GM12892 (cell line): ENCODE measurements at regions not wholly inside any gene's neighbourhood (a gene's known extent, or its start where the extent isn't known, plus 50 kb on each side); places are given as distances from the start of the nearest gene placed in this dataset.

Experiments
- DNase-seq: peaks from one replicate; pipeline ENCODE4 v3.0.0; 2011; ENCODE audit not compliant: insufficient read length
- FAIRE-seq: peaks from 2 replicates; lab custom pipeline; 2011; peaks lifted over from hg19 to GRCh38; lab: Jason Lieb, UNC
- POLR2A ChIP-seq: IDR thresholded peaks from 2 replicates; pipeline ENCODE4 v1.6.1; 2011; ENCODE audit warnings: low read depth, low read length, control low read depth
- POLR2AphosphoS5 ChIP-seq: IDR thresholded peaks from 2 replicates; pipeline ENCODE4 v1.6.1; 2011; ENCODE audit warnings: low read depth, low read length, control low read depth
- TAF1 ChIP-seq: IDR thresholded peaks from 2 replicates; pipeline ENCODE4 v1.6.1; 2011; ENCODE audit warnings: low read depth, mild to moderate bottlenecking, control low read depth, low read length, borderline replicate concordance

- no peak for DNase-seq
- no peak for FAIRE-seq
- TF ChIP-seq TAF1 = no peak
- TF ChIP-seq POLR2A = no peak
- TF ChIP-seq POLR2AphosphoS5 = no peak
These were observed 51.2 kb upstream of the PCBD1 start for GRCh38 chr10:70939441-70940003.

GRCh38 chr10:70940834-70941568 lies 52.6 kb upstream of the PCBD1 start:
- DNase-seq (no peak), FAIRE-seq (no peak)
- TF ChIP-seq POLR2AphosphoS5 (no peak), TAF1 (no peak), POLR2A (no peak)

GRCh38 chr10:70942125-70942524 lies 53.8 kb upstream of the PCBD1 start:
- TF ChIP-seq POLR2A (no peak), TAF1 (no peak), POLR2AphosphoS5 (no peak)
- DNase-seq = no peak
- no peak for FAIRE-seq

- no peak for DNase-seq
- no peak for TF ChIP-seq POLR2AphosphoS5
- no peak for TF ChIP-seq POLR2A
- no peak for TF ChIP-seq TAF1
- FAIRE-seq = no peak
These were observed 54.4 kb upstream of the PCBD1 start for GRCh38 chr10:70942725-70943124.

GRCh38 chr10:70943249-70943648 lies 54.9 kb upstream of the PCBD1 start:
- DNase-seq (no peak), FAIRE-seq (no peak)
- TF ChIP-seq POLR2AphosphoS5 (no peak), POLR2A (no peak), TAF1 (no peak)

- no peak for FAIRE-seq
These were observed 55.6 kb upstream of the PCBD1 start for GRCh38 chr10:70943841-70944466.

GRCh38 chr10:70950037-70950436 lies 61.7 kb upstream of the PCBD1 start:
- TF ChIP-seq POLR2A (no peak), TAF1 (no peak), POLR2AphosphoS5 (no peak)
- DNase-seq = no peak
- FAIRE-seq = no peak

More at GRCh38 chr10:70943841-70944466, 55.6 kb upstream of the PCBD1 start:
- DNase-seq = no peak
- TF ChIP-seq POLR2A = no peak
- no peak for TF ChIP-seq POLR2AphosphoS5
- no peak for TF ChIP-seq TAF1

GRCh38 chr10:70950801-70951200 lies 62.4 kb upstream of the PCBD1 start:
- TF ChIP-seq POLR2A (no peak), POLR2AphosphoS5 (no peak), TAF1 (no peak)
- FAIRE-seq (no peak), DNase-seq (no peak)

GRCh38 chr10:70952401-70952800 lies 64.0 kb upstream of the PCBD1 start:
- no peak for FAIRE-seq
- DNase-seq = no peak
- TF ChIP-seq POLR2A = no peak

GRCh38 chr10:70952921-70953320 lies 64.6 kb upstream of the PCBD1 start:
- TF ChIP-seq TAF1 (no peak), POLR2A (no peak), POLR2AphosphoS5 (no peak)
- DNase-seq (no peak), FAIRE-seq (no peak)

GRCh38 chr10:70954381-70955176 lies 66.2 kb upstream of the PCBD1 start:
- TF ChIP-seq POLR2A (no peak), TAF1 (no peak), POLR2AphosphoS5 (no peak)
- no peak for FAIRE-seq
- DNase-seq = no peak
